T-cell (primary cell): ENCODE measurements at regions not wholly inside any gene's neighbourhood (a gene's known extent, or its start where the extent isn't known, plus 50 kb on each side); places are given as distances from the start of the nearest gene placed in this dataset.

Experiments
- ATAC-seq, 4 experiments: fragments of 200-7000 bp in 3 of 4; fragments of 150-1000 bp in 1 of 4; cut with Tn5 transposase; replicated peaks in 1 of 4; 1 replicate in 3 of 4; 2 replicates in 1 of 4; pipeline ENCODE4 v1.10.0; 2021; ENCODE audit warnings: moderate library complexity in 3 of 4, mild to moderate bottlenecking in 2 of 4, moderate number of reproducible peaks in 1 of 4
- CTCF ChIA-PET, 2 donors: fragments of 300-600 bp; sonication (Branson Sonifier 250); formaldehyde crosslinking; loops; one replicate each; lab custom pipeline; 2022; ENCODE audit warnings: antibody characterized with exemption in 2 of 2; lab: Charles Lee
- POLR2A ChIA-PET, 2 donors: fragments of 300-600 bp; sonication (Branson Sonifier 250); formaldehyde crosslinking; loops; one replicate each; lab custom pipeline; 2022; ENCODE audit warnings: antibody characterized with exemption in 2 of 2; lab: Charles Lee
- DNase-seq, 35 experiments: peaks; one replicate each; pipeline versions ENCODE4 v3.0.0 to v3.0.0-alpha.2; 2013 to 2023
- H3K27ac ChIP-seq: one replicate; pipeline ENCODE4 v1.5.1; 2013; ENCODE audit warnings: low read length
- H3K27me3 ChIP-seq, 2 experiments: replicated peaks in 1 of 2; 1 replicate in 1 of 2; 2 replicates in 1 of 2; pipeline versions ENCODE4 v1.6.1 to v1.7.0; 2013; ENCODE audit warnings: low read length in 1 of 2, mixed read lengths in 1 of 2; ENCODE audit not compliant: control insufficient read depth in 2 of 2, insufficient read depth in 2 of 2; ENCODE audit errors: extremely low read depth in 1 of 2
- H3K36me3 ChIP-seq, 2 donors: 1 replicate in 1 of 2; 2 replicates in 1 of 2; pipeline versions ENCODE4 v1.6.1 to v1.7.0; 2013; ENCODE audit warnings: low read length in 1 of 2; ENCODE audit not compliant: control insufficient read depth in 2 of 2, insufficient read depth in 1 of 2; ENCODE audit errors: extremely low read depth in 1 of 2
- H3K4me1 ChIP-seq, 2 experiments: 1 replicate in 1 of 2; 2 replicates in 1 of 2; pipeline versions ENCODE4 v1.6.1 to v1.7.0; 2013; ENCODE audit warnings: low read length in 2 of 2, mixed read lengths in 1 of 2; ENCODE audit not compliant: insufficient read depth in 2 of 2, control insufficient read depth in 1 of 2; ENCODE audit errors: extremely low read depth in 1 of 2
- H3K4me3 ChIP-seq, 2 donors: 1 replicate in 1 of 2; 2 replicates in 1 of 2; pipeline versions ENCODE4 v1.5.1 to v1.7.0; 2013; ENCODE audit warnings: mild to moderate bottlenecking in 2 of 2, low read length in 1 of 2, moderate library complexity in 1 of 2; ENCODE audit not compliant: control insufficient read depth in 1 of 2; ENCODE audit errors: extremely low read depth in 1 of 2
- H3K9me3 ChIP-seq: 2 replicates; pipeline ENCODE4 v1.7.0; 2013
- H3K27ac Mint-ChIP-seq, 2 donors: one replicate each; pipeline ENCODE4 v1.8.0; 2020 to 2021; ENCODE audit warnings: mild to moderate bottlenecking in 2 of 2, mixed read lengths in 2 of 2
- H3K27me3 Mint-ChIP-seq, 2 donors: one replicate each; pipeline ENCODE4 v1.8.0; 2021 to 2022; ENCODE audit warnings: mixed read lengths in 2 of 2
- H3K36me3 Mint-ChIP-seq: one replicate; pipeline ENCODE4 v1.8.0; 2021; ENCODE audit warnings: mixed read lengths
- H3K4me1 Mint-ChIP-seq, 3 donors: one replicate each; pipeline ENCODE4 v1.8.0; 2020 to 2022; ENCODE audit warnings: mixed read lengths in 3 of 3, mild to moderate bottlenecking in 1 of 3
- H3K4me3 Mint-ChIP-seq, 3 donors: one replicate each; pipeline ENCODE4 v1.8.0; 2020 to 2022; ENCODE audit warnings: mild to moderate bottlenecking in 3 of 3, mixed read lengths in 3 of 3, moderate library complexity in 3 of 3
- H3K9me3 Mint-ChIP-seq, 3 donors: one replicate each; pipeline ENCODE4 v1.8.0; 2020 to 2022; ENCODE audit warnings: mixed read lengths in 3 of 3
- WGBS: methylation state at CpG from one replicate; pipeline ENCODE4 v1.1.5; 2013; ENCODE audit warnings: missing lambda C conversion rate; ENCODE audit not compliant: insufficient coverage; 5-methylcytosine and 5-hydroxymethylcytosine counted together

DNA sequence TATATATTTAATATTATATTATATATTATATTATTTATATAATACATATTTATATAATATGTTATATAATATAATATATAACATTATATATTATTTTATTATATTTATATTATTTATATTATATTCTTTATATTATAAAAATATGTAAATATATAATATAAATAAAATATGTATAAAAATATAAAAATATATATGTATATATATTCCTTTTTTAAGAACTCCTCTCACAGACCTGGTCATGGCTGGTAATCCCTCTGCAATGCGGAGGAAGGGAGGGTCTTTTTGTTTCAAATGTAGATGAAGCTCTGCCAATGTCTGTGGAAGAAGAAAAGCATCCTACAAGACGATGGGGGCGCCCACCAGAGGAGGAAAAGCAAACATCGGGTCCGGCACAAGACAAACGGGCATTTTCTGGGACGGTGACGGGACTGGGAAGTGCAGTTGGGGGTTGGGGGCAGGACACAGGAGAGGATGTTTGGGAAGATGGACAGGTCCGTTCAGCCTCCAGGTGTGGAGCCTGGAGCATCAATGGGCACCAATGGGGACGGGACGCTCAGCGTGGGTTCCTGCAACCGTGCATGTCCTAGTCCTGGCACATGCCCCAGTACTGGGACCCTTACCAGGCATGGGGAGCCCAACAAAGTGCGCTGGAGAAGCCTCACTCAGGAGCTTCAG lies 194.0 kb downstream of the IRX1 start:
- Mint-ChIP-seq H3K4me3 (no peak overlapping the region), H3K27ac (no peak overlapping the region), H3K9me3 (peaks cover 0 to 8% (median 3%) of the 10 kb centered on the region in 3 donors), H3K4me1 (no peaks in the 10 kb centered on the region), H3K36me3 (no peaks in the 10 kb centered on the region), H3K27me3 (peaks cover 0 to 3% of the 10 kb centered on the region in 2 donors)
- ChIA-PET CTCF (no interaction called here), POLR2A (no interaction called here)
- H3K27ac ChIP-seq: no peak overlapping the region
- no peaks in the 10 kb centered on the region for H3K9me3 ChIP-seq
- no peaks in the 10 kb centered on the region for H3K4me1 ChIP-seq
- H3K4me3 ChIP-seq: no peak overlapping the region
- H3K27me3 ChIP-seq: peaks cover 0 to 2% of the 10 kb centered on the region in 2 experiments
- ATAC-seq: no peak
- WGBS: 80% methylated on average over 12 of the region's 14 CpGs
- no peak for DNase-seq
- H3K36me3 ChIP-seq: no peaks in the 10 kb centered on the region

DNA sequence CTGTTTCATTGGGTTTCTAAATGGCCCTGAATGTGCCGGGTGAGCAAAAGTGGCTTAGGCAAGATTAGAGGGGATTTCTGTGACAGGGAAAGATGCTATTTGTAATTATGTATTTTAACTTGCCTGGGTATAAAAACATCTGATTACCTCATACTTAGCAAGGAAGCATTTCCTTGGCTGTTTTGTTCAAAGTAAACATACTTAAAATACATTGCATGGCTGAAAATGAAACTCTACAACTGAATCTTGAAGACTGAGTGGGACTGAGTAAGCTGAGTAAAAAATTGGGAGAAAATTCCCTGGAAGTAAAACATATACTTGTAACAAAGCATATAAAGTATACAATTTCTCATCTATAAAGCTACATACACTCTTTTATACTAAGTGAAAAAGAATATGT lies 197.5 kb downstream of the IRX1 start:
- no peaks in the 10 kb centered on the region for H3K4me1 ChIP-seq
- no peaks in the 10 kb centered on the region for H3K36me3 Mint-ChIP-seq
- no peaks in the 10 kb centered on the region for H3K36me3 ChIP-seq
- H3K27ac ChIP-seq: no peak overlapping the region
- no peak overlapping the region for H3K4me3 ChIP-seq
- H3K27me3 ChIP-seq: peaks cover 0 to 2% of the 10 kb centered on the region in 2 experiments
- DNase-seq (no peak), ATAC-seq (no peak)
- WGBS: no CpG with 5 or more reads among the region's 1 CpG
- peaks cover 3 to 6% (median 5%) of the 10 kb centered on the region in 3 donors for H3K9me3 Mint-ChIP-seq
- H3K27me3 Mint-ChIP-seq: no peaks in the 10 kb centered on the region
- H3K27ac Mint-ChIP-seq: no peak overlapping the region
- CTCF ChIA-PET: no interaction called here
- H3K4me3 Mint-ChIP-seq: no peak overlapping the region
- no peaks in the 10 kb centered on the region for H3K9me3 ChIP-seq
- POLR2A ChIA-PET: no interaction called here
- no peaks in the 10 kb centered on the region for H3K4me1 Mint-ChIP-seq

DNA sequence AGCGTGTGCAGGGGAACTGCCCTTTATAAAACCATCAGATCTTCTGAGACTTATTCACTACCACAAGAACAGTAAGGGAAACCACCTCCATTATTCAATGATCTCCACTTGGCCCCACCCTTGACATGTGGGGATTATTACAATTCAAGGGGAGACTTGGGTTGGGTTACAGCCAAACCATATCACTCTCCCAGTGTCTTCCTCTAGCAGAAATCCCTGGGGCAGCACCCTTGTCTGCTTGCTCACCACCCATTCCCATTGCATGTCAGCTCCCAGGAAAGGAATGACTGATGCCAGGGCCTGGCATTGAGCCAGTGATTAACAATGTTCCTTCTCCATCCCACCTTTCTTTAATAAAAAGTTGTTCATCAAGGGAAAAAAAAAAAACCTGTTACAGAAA lies 199.0 kb downstream of the IRX1 start:
- no peak overlapping the region for H3K27ac ChIP-seq
- ChIA-PET CTCF (no interaction called here), POLR2A (no interaction called here)
- Mint-ChIP-seq H3K9me3 (peaks cover 3 to 6% (median 5%) of the 10 kb centered on the region in 3 donors), H3K27me3 (no peaks in the 10 kb centered on the region), H3K36me3 (no peaks in the 10 kb centered on the region), H3K27ac (no peak overlapping the region), H3K4me3 (no peak overlapping the region), H3K4me1 (no peaks in the 10 kb centered on the region)
- peaks cover 0 to 2% of the 10 kb centered on the region in 2 experiments for H3K27me3 ChIP-seq
- H3K9me3 ChIP-seq: no peaks in the 10 kb centered on the region
- H3K4me1 ChIP-seq: no peaks in the 10 kb centered on the region
- H3K36me3 ChIP-seq: no peaks in the 10 kb centered on the region
- no peak overlapping the region for H3K4me3 ChIP-seq
- WGBS: no CpG with 5 or more reads among the region's 1 CpG
- ATAC-seq (no peak), DNase-seq (no peak)

DNA sequence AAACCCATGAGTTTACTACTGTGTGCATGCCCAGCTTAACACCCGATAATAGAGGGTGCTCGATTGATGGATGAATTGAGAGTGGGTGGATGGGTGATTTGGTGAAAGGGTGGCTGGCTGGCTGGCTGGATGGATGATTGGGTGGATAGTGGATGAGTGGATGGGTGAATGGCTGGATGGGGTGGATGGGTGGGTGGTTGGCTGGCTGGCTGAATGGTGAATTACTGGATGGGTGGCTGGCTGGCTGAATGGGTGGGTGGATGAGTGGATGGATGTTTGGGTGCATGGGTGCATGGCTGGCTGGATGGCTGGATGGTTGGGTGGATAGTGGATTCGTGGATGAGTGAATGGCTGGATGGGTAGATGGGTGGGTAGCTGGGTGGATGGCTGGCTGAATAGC lies 201.1 kb downstream of the IRX1 start:
- ChIA-PET CTCF (no interaction called here), POLR2A (interaction anchor here in 1 of 2 donors (0.6 kb wide), 1 partner anchor 111 kb away, joined by 3 read pairs; no protein-coding TSS in a partner anchor)
- no peaks in the 10 kb centered on the region for H3K36me3 ChIP-seq
- H3K27ac Mint-ChIP-seq: no peak overlapping the region
- no peak for ATAC-seq
- WGBS: no CpG with 5 or more reads among the region's 3 CpGs
- no peak for DNase-seq
- no peaks in the 10 kb centered on the region for H3K4me1 ChIP-seq
- H3K9me3 Mint-ChIP-seq: peaks cover 6 to 11% (median 9%) of the 10 kb centered on the region in 3 donors
- no peaks in the 10 kb centered on the region for H3K4me1 Mint-ChIP-seq
- no peak overlapping the region for H3K27ac ChIP-seq
- no peak overlapping the region for H3K4me3 Mint-ChIP-seq
- no peaks in the 10 kb centered on the region for H3K27me3 Mint-ChIP-seq
- no peaks in the 10 kb centered on the region for H3K27me3 ChIP-seq
- H3K36me3 Mint-ChIP-seq: no peaks in the 10 kb centered on the region
- no peaks in the 10 kb centered on the region for H3K9me3 ChIP-seq
- H3K4me3 ChIP-seq: no peak overlapping the region

DNA sequence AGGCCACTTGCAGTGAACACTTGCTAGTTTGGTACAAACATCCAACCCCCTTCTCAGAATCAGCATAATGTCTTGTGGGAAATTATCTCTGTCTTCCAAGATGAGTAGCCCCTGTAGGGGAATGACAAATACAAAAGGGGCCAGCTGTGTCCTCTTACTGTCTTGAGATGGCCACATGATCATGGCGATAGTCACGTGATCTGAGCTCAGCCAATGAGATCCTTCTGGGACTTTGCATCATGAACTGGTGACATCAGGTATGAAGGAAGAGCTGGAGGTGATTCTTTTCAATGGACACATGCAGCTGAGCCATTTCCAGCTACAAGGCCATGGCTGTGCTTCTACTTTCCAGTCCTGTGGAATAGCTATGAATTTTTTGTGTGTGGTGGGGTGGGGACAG lies 206.3 kb downstream of the IRX1 start:
- Mint-ChIP-seq H3K36me3 (no peaks in the 10 kb centered on the region), H3K4me1 (no peaks in the 10 kb centered on the region), H3K27ac (no peak overlapping the region), H3K27me3 (no peaks in the 10 kb centered on the region), H3K4me3 (no peak overlapping the region), H3K9me3 (peaks cover 4 to 7% (median 4%) of the 10 kb centered on the region in 3 donors)
- ChIA-PET POLR2A (no interaction called here), CTCF (no interaction called here)
- no peaks in the 10 kb centered on the region for H3K36me3 ChIP-seq
- H3K4me1 ChIP-seq: no peaks in the 10 kb centered on the region
- no peaks in the 10 kb centered on the region for H3K9me3 ChIP-seq
- H3K27me3 ChIP-seq: no peaks in the 10 kb centered on the region
- H3K4me3 ChIP-seq: no peak overlapping the region
- no peak for DNase-seq
- 95% methylated on average over 2 of the region's 2 CpGs for WGBS
- no peak for ATAC-seq
- H3K27ac ChIP-seq: no peak overlapping the region

DNA sequence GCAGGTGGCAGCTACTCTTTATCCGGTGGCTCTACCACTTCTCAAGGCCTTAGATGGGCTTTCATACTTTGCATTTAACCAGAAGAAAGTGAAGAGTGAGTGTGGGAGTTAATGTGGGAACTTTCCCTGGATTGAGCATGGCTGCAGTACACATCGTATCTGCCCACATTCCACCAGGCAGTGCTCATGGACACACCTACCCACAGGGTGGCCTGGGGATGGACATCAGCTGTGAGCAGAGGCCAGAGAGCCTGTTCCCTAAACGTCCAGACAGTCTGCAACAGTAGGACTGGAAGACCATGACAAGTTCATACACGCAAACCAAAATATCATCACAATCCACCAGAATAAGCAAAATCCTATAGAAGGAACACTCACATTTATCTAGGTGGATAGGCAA lies 213.8 kb downstream of the IRX1 start:
- Mint-ChIP-seq H3K4me1 (no peaks in the 10 kb centered on the region), H3K27ac (no peak overlapping the region), H3K4me3 (no peak overlapping the region), H3K27me3 (no peaks in the 10 kb centered on the region), H3K36me3 (no peaks in the 10 kb centered on the region), H3K9me3 (peaks cover 6 to 24% (median 16%) of the 10 kb centered on the region in 3 donors)
- H3K27me3 ChIP-seq: no peaks in the 10 kb centered on the region
- H3K4me3 ChIP-seq: no peak overlapping the region
- H3K36me3 ChIP-seq: no peaks in the 10 kb centered on the region
- no peaks in the 10 kb centered on the region for H3K9me3 ChIP-seq
- WGBS: 92% methylated on average over 2 of the region's 4 CpGs
- no peaks in the 10 kb centered on the region for H3K4me1 ChIP-seq
- ChIA-PET POLR2A (no interaction called here), CTCF (no interaction called here)
- H3K27ac ChIP-seq: no peak overlapping the region
- ATAC-seq: no peak
- DNase-seq: no peak
